GM19023 (cell line): ENCODE measurements at regions not wholly inside any gene's neighbourhood (a gene's known extent, or its start where the extent isn't known, plus 50 kb on each side); places are given as distances from the start of the nearest gene placed in this dataset.
"Not testable (repeated sequence)": the region's sequence is repeated elsewhere in the genome, so short reads cannot be mapped to it uniquely, and the experiment has no call there.

Experiments used
- ATAC-seq: cut with Tn5 transposase; IDR thresholded peaks from one replicate; pipeline ENCODE4 v1.9.1; 2021; ENCODE audit warnings: mild to moderate bottlenecking, moderate library complexity; ENCODE audit not compliant: unreplicated experiment

DNA sequence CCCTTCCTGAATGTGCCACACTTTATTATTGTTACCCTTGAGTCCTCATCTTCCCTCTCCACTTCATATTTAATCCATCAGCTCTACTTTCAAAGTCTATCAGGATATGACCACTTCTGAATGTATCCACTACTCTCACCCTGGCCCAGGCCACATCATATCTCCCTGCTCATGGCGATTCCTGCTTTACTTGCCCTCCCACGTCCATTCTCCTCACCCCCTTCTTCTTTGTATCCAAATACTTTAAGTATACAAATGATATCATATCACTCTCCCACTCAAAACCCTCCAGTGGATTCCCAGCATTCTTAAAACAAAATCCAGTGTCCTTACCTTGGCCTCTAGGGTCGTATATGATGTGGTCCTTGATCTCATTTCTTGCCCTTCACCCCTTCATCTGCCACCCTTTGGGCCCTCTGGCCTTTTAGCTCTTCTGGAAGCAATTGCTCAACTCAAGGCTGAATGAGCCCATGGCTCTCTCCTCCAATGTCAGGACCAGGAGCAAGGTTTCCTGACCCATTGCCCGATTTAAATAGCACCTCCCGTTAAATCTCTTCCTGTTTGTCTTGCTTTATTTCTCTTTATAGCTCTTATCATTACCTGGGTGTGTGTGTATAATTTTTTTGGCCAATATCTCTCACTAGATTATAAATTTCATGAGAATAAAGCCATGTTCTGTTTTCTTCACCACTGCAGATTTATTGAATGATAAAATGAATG, 205.9 kb upstream of the ECI2 start:
- ATAC-seq: no peak

DNA sequence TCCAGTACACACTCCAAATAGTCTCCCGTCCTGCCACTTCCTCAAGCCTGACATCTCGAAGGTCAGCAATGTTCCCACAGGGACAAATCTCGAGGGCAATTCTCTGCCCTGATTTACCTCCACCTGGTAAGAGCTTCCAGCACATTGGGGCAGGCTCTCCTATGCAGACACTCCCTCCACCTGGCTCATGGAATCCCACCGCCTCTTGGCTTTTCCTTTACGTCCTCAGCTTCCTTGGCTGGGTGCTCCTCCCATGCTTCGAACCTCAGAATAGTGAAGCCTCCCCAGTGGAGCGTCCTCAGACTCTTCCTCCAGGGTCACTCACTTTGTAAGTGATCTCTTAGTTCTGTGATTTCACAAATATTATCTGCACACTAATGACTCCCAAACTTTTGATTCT, 205.2 kb upstream of the ECI2 start:
- ATAC-seq: no peak

- ATAC-seq: no peak
These were observed 203.5 kb upstream of the ECI2 start for GRCh38 chr6:4338884-4339283.

GRCh38 chr6:4336778-4337442, 201.5 kb upstream of the ECI2 start:
- ATAC-seq: no peak

DNA sequence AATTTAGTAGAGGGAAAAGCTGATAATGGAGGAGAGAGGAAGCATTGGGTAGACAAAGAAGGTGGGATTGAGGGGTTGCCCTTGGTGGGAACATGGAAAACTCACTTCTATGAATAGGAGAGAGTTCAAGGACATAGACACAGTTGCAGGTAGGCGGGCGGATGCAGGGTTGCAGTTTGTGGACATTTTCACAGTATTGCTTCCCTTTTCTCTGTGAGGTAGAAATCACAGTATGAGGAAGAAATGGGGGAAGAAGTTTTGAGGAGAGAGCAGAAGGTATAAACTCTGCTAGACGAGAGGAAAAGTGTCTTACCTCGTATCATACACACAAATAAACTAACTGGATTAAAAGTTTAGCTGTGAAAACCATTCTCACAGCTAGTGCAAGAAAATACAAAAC, 200.7 kb upstream of the ECI2 start:
- ATAC-seq: no peak

DNA sequence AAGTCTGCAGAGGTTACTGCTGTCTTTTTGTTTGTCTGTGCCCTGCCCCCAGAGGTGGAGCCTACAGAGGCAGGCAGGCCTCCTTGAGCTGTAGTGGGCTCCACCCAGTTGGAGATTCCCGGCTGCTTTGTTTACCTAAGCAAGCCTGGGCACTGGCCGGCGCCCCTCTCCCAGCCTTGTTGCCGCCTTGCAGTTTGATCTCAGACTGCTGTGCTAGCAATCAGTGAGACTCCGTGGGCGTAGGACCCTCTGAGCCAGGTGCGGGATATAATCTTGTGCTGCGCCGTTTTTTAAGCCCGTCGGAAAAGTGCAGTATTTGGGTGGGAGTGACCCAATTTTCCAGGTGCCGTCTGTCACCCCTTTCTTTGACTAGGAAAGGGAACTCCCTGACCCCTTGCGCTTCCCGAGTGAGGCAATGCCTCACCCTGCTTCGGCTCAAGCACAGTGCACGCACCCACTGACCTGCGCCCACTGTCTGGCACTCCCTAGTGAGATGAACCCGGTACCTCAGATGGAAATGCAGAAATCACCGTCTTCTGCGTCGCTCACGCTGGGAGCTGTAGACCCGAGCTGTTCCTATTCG, 198.9 kb upstream of the ECI2 start:
- not testable (repeated sequence) for ATAC-seq

DNA sequence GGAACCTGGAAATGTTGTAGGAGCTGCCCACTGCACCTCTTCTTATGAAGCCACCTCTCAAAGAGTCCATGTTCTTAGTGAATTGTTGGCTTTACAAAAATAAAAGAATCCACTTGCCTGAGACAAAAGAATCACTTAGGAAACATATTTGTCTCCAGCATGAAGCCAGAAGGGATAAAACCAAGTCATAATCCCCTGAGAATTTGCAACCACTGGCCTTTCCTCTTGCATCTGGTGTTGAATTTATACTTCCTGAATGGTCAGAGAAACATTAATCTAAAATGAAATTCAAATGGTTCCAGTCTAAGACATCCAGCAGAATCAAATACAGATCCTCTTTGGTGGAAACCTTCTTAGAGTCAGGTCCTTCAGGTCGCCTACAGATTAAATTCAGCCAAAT, 192.5 kb upstream of the ECI2 start:
- no peak for ATAC-seq

GRCh38 chr6:4324746-4325145, 189.4 kb upstream of the ECI2 start:
- no peak for ATAC-seq

- no peak for ATAC-seq
These were observed 187.9 kb upstream of the ECI2 start for GRCh38 chr6:4323322-4323721.

- ATAC-seq: no peak
These were observed 187.5 kb upstream of the ECI2 start for GRCh38 chr6:4322846-4323309.

- ATAC-seq: no peak
These were observed 186.9 kb upstream of the ECI2 start for GRCh38 chr6:4322134-4322845.

DNA sequence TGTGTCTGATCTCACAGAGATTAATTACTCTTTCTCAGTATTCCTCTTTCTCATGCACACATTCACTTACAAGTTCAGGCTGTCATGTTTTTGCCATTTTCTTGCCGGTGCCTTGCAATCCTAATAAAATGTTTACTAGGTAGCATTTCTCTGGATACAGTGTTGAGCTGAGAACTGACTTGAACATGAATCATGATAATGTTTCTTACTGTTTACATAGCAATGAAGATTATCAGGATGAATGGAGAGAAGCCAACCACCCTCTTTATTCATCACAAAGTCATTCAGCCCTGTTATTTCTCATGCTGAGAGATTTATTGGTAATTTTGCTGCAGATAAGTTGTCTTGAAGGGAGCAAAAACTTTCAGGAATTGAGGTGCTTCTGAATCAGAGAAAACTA, 185.5 kb upstream of the ECI2 start:
- ATAC-seq: no peak

DNA sequence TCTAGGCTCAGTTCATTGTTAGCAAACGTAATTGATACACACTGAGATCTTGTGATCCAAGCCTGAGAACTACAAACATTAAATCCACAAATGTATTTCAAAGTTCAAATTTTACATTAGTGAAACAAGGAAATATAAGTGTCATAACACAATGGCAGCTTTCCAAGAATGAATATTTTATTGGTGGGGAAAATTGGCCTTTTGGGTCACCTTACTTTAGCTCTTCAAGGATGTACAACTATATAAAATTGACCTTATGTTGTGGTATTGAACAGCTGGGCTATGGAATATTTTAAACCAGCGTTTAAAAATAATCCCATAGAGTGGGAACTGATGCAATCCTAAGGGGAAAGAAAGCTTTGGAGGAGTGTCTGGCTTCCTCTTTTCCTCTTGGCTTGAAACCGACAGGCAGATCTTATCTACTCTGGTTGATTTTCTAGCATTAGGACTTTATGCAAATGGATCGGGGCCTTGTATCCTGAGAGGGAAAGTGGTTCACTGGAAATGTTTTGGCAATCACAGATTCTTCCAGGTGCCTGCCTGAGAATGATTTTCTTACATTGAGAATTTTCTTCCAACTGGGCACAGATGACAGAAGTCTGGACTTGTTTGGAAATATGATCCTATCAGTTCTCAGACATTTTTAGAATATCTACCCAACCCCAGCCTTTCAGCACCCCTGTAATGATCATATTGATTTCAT, 184.8 kb upstream of the ECI2 start:
- no peak for ATAC-seq

DNA sequence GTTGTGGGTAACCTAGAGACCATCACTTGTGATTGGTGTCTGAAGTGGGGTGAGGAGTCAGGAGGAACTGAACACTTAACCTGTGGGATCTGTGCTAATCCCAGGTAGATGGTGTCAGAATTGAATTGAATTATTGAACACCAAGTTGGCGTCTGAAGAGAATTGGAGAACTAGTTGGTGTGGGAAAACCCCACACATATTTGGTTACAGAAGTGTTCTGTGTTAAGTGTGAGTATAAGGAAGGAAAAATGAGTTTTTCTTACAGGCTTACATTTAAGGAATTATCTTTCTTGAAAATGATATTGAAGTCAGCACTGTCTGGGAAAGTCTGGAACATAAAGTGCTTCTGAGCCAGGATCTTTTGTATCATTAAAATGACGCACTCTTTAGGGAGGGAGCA, 182.9 kb upstream of the ECI2 start:
- ATAC-seq: no peak

- ATAC-seq: no peak
These were observed 181.6 kb upstream of the ECI2 start for GRCh38 chr6:4316867-4317400.

GRCh38 chr6:4314201-4314707, 178.9 kb upstream of the ECI2 start:
- ATAC-seq: no peak

DNA sequence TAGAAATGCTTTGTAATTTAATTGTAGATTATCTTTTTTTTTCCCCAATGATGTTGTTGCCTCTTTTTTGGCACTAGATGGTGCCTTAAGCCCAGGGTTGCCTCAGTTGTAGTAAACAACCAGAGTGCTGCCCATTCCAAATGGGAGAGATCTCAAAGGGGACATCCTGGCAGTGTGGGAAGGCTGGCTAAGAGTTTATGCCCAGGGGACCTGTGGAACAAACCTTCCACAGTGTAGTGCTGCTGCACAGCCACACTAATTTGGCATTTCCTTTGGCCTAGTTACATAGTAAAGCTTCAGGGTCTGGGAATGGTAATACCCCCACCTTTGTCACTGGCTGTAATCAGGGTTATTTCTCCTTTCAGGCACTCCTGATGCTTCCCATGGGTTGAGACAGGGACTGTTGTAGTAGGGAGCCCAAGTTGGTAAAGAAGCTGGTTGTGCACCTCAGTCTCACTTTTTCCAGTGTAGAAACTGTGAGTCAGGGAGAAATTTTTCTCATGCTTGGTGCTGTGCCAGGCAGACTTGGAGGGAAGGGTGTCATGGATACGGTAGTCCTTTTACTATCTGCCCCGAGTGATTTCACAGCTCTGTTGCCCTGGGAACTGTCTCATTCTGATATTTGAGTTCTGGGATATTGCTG, 177.8 kb upstream of the ECI2 start:
- ATAC-seq: no peak

DNA sequence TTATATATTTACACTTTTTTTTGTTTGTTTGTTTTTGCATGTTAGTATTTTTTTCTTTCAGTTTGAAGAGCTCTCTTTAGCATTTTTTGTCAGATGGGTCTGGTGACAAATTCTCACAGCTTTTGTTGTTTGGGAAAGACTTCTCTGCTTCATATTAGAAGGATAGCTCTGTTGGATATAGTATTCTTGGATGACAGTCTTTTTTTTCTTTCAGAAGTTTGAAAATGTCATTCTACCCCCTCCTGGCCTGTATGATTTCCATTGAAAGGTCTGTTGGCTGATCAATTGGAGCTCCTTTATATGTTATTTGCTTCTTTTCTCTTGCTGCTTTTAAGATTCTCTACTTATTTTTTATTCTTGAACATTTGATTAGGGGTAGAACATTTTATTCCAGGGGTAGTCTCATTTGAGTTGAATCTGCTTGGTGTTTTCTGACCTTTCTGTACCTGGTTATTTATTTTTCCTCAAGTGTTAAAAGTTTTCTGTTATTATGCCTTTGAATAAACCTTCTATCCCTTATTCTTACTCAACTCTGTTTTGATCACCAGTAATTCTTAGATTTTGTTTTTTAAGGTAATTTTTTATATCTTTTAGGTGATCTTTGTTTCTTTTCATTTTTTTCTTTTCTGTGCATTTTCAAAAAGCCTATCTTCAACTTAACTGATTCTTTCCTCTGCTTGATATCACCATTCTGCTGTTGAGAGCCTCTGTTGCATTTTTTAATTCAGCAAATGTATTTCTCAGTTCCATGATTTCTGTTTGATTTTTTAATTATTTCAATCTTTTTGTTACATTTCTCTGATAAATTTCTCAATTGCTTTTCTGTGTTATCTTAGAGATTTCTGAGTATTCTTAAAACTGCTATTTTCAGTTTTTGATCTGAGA, 176.8 kb upstream of the ECI2 start:
- no peak for ATAC-seq

DNA sequence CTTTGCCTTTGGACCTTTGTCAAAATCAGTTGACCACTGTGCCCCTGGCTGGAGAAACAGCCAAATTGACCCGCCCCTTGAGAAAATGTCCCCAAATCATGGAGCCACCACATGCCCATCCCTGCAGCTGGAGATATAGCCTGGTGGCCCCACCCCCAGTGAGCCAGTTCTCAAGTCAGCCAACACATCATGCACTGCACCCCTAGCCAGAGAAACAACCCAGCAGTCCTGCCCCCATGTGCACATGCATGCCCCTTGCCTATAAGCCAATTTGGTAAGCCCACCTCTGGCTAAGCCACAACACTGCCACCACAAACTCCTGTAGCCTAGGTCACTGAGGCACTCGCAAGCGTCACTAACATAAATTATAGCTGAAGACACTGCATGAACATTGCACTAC, 174.2 kb upstream of the ECI2 start:
- ATAC-seq: no peak
